K562 (cell line): ENCODE measurements at regions not wholly inside any gene's neighbourhood (a gene's known extent, or its start where the extent isn't known, plus 50 kb on each side); places are given as distances from the start of the nearest gene placed in this dataset.

Experiments used
- ATAC-seq: fragments of 200-7000 bp; cut with Tn5 transposase; 3 replicates; pipeline ENCODE4 v1.9.1; 2020; ENCODE audit warnings: moderate library complexity
- BruUV-seq: library from RNA; stranded (reverse); fragments of 400-500 nt; replicated peaks from 2 replicates; lab custom pipeline; 2021; lab: Mats Ljungman, UMichigan
- CTCF ChIA-PET: fragments of 300-600 bp; formaldehyde crosslinking; extraction: SDS; loops from one replicate; lab custom pipeline; 2021; ENCODE audit warnings: low intra/inter-chr PET ratio; lab: Yijun Ruan, JAX
- POLR2A ChIA-PET: fragments of 300-600, 350-650 bp; sonication (Branson Sonifier 250); formaldehyde crosslinking; extraction: SDS; loops from one replicate; lab custom pipeline; 2021; ENCODE audit warnings: antibody characterized with exemption, inconsistent platforms; lab: Yijun Ruan, JAX
- DNase-seq, 4 experiments: peaks; one replicate each; pipeline versions ENCODE4 v3.0.0 to v3.0.0-alpha.2; 2011 to 2018; ENCODE audit warnings: low spot score in 3 of 4, mixed read lengths in 3 of 4; ENCODE audit errors: extremely low read depth in 1 of 4
- FAIRE-seq: peaks from 2 replicates; lab custom pipeline; 2011; peaks lifted over from hg19 to GRCh38; lab: Jason Lieb, UNC
- H2AFZ ChIP-seq: 2 replicates; pipeline ENCODE4 v1.6.0; 2011; ENCODE audit warnings: low read depth, low read length, control low read depth, inconsistent platforms
- H3K27ac ChIP-seq: fragments of 200-600 bp; 3 replicates; pipeline ENCODE4 v1.8.0; 2011; ENCODE audit warnings: low read depth, mild to moderate bottlenecking, control low read depth, inconsistent platforms, low read length, moderate library complexity, mixed read lengths; ENCODE audit errors: extremely low read depth
- H3K27me3 ChIP-seq, 2 experiments: fragments of 300-600 bp in 1 of 2; 2 replicates in 1 of 2; 3 replicates in 1 of 2; pipeline versions ENCODE4 v1.6.0 to v1.8.0; 2011; ENCODE audit warnings: inconsistent platforms in 2 of 2, low read length in 2 of 2, mild to moderate bottlenecking in 1 of 2, mixed read lengths in 1 of 2, moderate library complexity in 1 of 2; ENCODE audit not compliant: control insufficient read depth in 2 of 2, insufficient read depth in 2 of 2
- H3K36me3 ChIP-seq: fragments of 300-600 bp; 3 replicates; pipeline ENCODE4 v1.8.0; 2011; ENCODE audit warnings: mild to moderate bottlenecking, low read length, inconsistent platforms; ENCODE audit not compliant: control insufficient read depth, insufficient read depth
- H3K4me1 ChIP-seq, 2 experiments: fragments of 200-600 bp in 1 of 2; replicated peaks in 1 of 2; 2 replicates in 1 of 2; 3 replicates in 1 of 2; pipeline versions ENCODE4 v1.5.1 to v1.8.0; 2011; ENCODE audit warnings: inconsistent platforms in 2 of 2, low read length in 2 of 2, mild to moderate bottlenecking in 1 of 2, mixed read lengths in 1 of 2, moderate library complexity in 1 of 2; ENCODE audit not compliant: control insufficient read depth in 2 of 2, insufficient read depth in 2 of 2
- H3K4me2 ChIP-seq: 2 replicates; pipeline ENCODE4 v1.6.1; 2011; ENCODE audit warnings: low read length, control low read depth, inconsistent platforms, mixed read lengths; ENCODE audit not compliant: insufficient read depth
- H3K4me3 ChIP-seq: fragments of 200-600 bp; sonication (generic), shearing (Covaris generic); 2 replicates; pipeline ENCODE4 v1.5.1; 2016; ENCODE audit warnings: control low read depth, inconsistent platforms
- H3K79me2 ChIP-seq: fragments of 200-600 bp; 3 replicates; pipeline ENCODE4 v1.8.0; 2011; ENCODE audit warnings: low read length, inconsistent platforms; ENCODE audit not compliant: control insufficient read depth, insufficient read depth
- H3K9ac ChIP-seq, 2 experiments: 2 replicates each; pipeline versions ENCODE4 v1.6.0 to v1.6.1; 2011; ENCODE audit warnings: low read depth in 2 of 2, low read length in 2 of 2, control low read depth in 1 of 2, inconsistent platforms in 1 of 2, mild to moderate bottlenecking in 1 of 2, mixed read lengths in 1 of 2; ENCODE audit not compliant: insufficient read depth in 1 of 2
- H3K9me1 ChIP-seq: one replicate; pipeline ENCODE4 v1.6.0; 2011; ENCODE audit warnings: inconsistent platforms, mild to moderate bottlenecking, low read length, moderate library complexity; ENCODE audit not compliant: control insufficient read depth, insufficient read depth
- H3K9me3 ChIP-seq: replicated peaks from 2 replicates; pipeline ENCODE4 v1.5.1; 2011; ENCODE audit warnings: low read depth, low read length, inconsistent platforms; ENCODE audit not compliant: control insufficient read depth, insufficient read depth
- H4K20me1 ChIP-seq: replicated peaks from 2 replicates; pipeline ENCODE4 v1.6.1; 2011; ENCODE audit warnings: low read length, inconsistent platforms, mixed read lengths; ENCODE audit not compliant: control insufficient read depth, insufficient read depth
- CXXC5 ChIP-seq: fragments of 250-450 bp; sonication (Bioruptor Pico); IDR thresholded peaks from 2 replicates; pipeline ENCODE4 v1.8.0; 2022; ENCODE audit warnings: inconsistent platforms, mild to moderate bottlenecking, moderate library complexity
- E2F5 ChIP-seq: sonication (generic); formaldehyde crosslinking; IDR thresholded peaks from 2 replicates; pipeline ENCODE4 v1.8.0; 2022; ENCODE audit warnings: mild to moderate bottlenecking, missing genetic modification reagents
- EZH2 ChIP-seq: IDR thresholded peaks from 2 replicates; pipeline ENCODE4 v1.6.1; 2012; ENCODE audit warnings: low read depth, mild to moderate bottlenecking, inconsistent platforms, low read length, borderline replicate concordance
- MAX ChIP-seq: sonication (generic); formaldehyde crosslinking; IDR thresholded peaks from 2 replicates; pipeline ENCODE4 v1.9.0; 2022; ENCODE audit warnings: mild to moderate bottlenecking, missing genetic modification reagents
- MBD2 ChIP-seq: sonication (generic); IDR thresholded peaks from 2 replicates; pipeline ENCODE4 v1.6.1; 2016; ENCODE audit warnings: low read depth, borderline replicate concordance
- SRSF1 ChIP-seq: fragments of 200-400 bp; formaldehyde crosslinking; IDR thresholded peaks from 2 replicates; pipeline ENCODE4 v1.6.1; 2017; ENCODE audit warnings: mild to moderate bottlenecking, low read depth, low read length, moderate library complexity
- SRSF3 ChIP-seq: fragments of 200-400 bp; formaldehyde crosslinking; IDR thresholded peaks from 2 replicates; pipeline ENCODE4 v1.6.1; 2016; ENCODE audit warnings: mild to moderate bottlenecking, low read length, moderate library complexity; ENCODE audit not compliant: insufficient read depth
- TBP ChIP-seq: optimal IDR thresholded peaks from 2 replicates; pipeline ENCODE3; 2011; ENCODE audit warnings: low read depth, low read length, improper control_type of control experiment
- ZBTB17 ChIP-seq: fragments of 450-650 bp; formaldehyde crosslinking; IDR thresholded peaks from 2 replicates; pipeline ENCODE4 v1.4.0; 2020; ENCODE audit warnings: mild to moderate bottlenecking
- WGBS: fragments of 100-300 bp; shearing (Covaris generic); methylation state at CpG from one replicate; pipeline ENCODE4 v1.1.6; 2016; ENCODE audit warnings: low coverage, mixed read lengths; ENCODE audit not compliant: insufficient coverage; ENCODE audit errors: missing lambda C conversion rate; 5-methylcytosine and 5-hydroxymethylcytosine counted together
- in situ Hi-C: fragments of 300-500 bp; cut with MboI; formaldehyde crosslinking; loops from 4 replicates; pipeline ENCODE4 v1.15.0; 2018; ENCODE audit warnings: inconsistent platforms, mixed read lengths
- intact Hi-C: fragments of 100-400 bp; cut with micrococcal nuclease; formaldehyde crosslinking; loops from 2 replicates; pipeline ENCODE4 v1.14.2; 2022

GRCh38 chr16:80288616-80289015, 252.2 kb upstream of the DYNLRB2 start:
- WGBS: 0% methylated on average over 3 of the region's 3 CpGs
- Histone ChIP-seq H2AFZ (no peak overlapping the region), H3K4me1 (no peaks in the 10 kb centered on the region), H3K4me2 (no peak overlapping the region), H3K9me3 (no peaks in the 10 kb centered on the region), H3K79me2 (no peaks in the 10 kb centered on the region), H3K9ac (no peak overlapping the region), H3K9me1 (no peaks in the 10 kb centered on the region), H4K20me1 (no peaks in the 10 kb centered on the region; the same call in 1 of the 2 replicates), H3K4me3 (no peak overlapping the region), H3K36me3 (no peaks in the 10 kb centered on the region), H3K27me3 (peaks cover 3 to 6% of the 10 kb centered on the region in 2 experiments; a peak in 1 of 5 replicates), H3K27ac (no peak overlapping the region)
- ATAC-seq: no peak
- in situ Hi-C loops: no loop called here
- BruUV-seq: no TSS peak
- no peak for DNase-seq
- ChIA-PET CTCF (no interaction called here), POLR2A (interaction anchor here (0.7 kb wide), 1 partner anchor 21 kb away, joined by 3 read pairs; no protein-coding TSS in a partner anchor)
- no peak for TF ChIP-seq TBP
- TF ChIP-seq MBD2: no peak
- no peak for TF ChIP-seq ZBTB17 (CRISPR knock-in tag)
- TF ChIP-seq MAX (CRISPR knock-in tag): no peak
- no peak for TF ChIP-seq CXXC5 (CRISPR knock-in tag)
- no peak for TF ChIP-seq E2F5 (CRISPR knock-in tag)
- no peak for TF ChIP-seq SRSF1
- TF ChIP-seq EZH2: no peak
- TF ChIP-seq SRSF3: no peak
- no peak for FAIRE-seq
- intact Hi-C loops: no loop called here
